ENCODE measurements at regions not wholly inside any gene's neighbourhood (a gene's known extent, or its start where the extent isn't known, plus 50 kb on each side); places are given as distances from the start of the nearest gene placed in this dataset.

DNA sequence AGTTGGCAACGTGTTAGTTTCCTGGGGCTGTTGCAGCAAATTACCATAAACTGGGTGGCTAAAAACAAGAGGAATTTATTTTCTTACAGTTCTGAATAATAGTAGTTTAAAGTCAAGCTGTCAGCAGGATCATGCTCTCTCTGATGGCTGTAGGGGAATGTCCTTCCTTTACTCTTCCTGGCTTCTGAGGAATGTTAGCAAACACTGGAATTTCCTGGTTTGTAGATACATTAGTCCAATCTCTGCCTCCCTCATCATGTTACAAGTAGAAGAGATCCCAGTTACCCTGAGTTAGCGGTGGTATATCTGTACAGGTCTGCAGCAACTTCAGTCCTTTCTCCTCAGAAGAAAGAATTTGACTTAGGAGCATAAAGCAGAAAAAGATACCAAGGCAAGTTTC is 2249.1 kb downstream of the NCAM2 start:
- H3K27me3 ChIP-seq = no peaks in the 10 kb centered on the region
- no peak overlapping the region for H3K27ac ChIP-seq
- no peaks in the 10 kb centered on the region for H3K36me3 ChIP-seq
- H3K9me3 ChIP-seq = peaks cover 3 to 4% of the 10 kb centered on the region in 2 donors
- no peaks in the 10 kb centered on the region for H3K4me1 ChIP-seq
- TF ChIP-seq POLR2AphosphoS5 (IDR thresholded peaks at IDR 0.05) (no peak), POLR2A (IDR thresholded peaks at IDR 0.05) (no peak), EP300 (IDR thresholded peaks at IDR 0.05; ENCODE audit: low read depth) (no peak)
- TF ChIP-seq, protein P1, sequence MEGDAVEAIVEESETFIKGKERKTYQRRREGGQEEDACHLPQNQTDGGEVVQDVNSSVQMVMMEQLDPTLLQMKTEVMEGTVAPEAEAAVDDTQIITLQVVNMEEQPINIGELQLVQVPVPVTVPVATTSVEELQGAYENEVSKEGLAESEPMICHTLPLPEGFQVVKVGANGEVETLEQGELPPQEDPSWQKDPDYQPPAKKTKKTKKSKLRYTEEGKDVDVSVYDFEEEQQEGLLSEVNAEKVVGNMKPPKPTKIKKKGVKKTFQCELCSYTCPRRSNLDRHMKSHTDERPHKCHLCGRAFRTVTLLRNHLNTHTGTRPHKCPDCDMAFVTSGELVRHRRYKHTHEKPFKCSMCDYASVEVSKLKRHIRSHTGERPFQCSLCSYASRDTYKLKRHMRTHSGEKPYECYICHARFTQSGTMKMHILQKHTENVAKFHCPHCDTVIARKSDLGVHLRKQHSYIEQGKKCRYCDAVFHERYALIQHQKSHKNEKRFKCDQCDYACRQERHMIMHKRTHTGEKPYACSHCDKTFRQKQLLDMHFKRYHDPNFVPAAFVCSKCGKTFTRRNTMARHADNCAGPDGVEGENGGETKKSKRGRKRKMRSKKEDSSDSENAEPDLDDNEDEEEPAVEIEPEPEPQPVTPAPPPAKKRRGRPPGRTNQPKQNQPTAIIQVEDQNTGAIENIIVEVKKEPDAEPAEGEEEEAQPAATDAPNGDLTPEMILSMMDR (IDR thresholded peaks at IDR 0.05) = no peak
- intact Hi-C loops (cut with DNase I; ENCODE audit: low total_unique reads) (no loop called here), in situ Hi-C loops (cut with MboI; ENCODE audit: low pct_ligation_motif_present in 1 of 4, low pct_unique_long_range_greater_than_20kb in 1 of 4, low sequenced_read_pairs in 3 of 4) (no loop called here)
- no peak overlapping the region for H3K4me3 ChIP-seq
- WGBS, 2 donors (ENCODE audit: low coverage in 1 of 2) = 23 to 47% methylated on average over 1 to 2 of the region's 2 CpGs
- no peak for DNase-seq

DNA sequence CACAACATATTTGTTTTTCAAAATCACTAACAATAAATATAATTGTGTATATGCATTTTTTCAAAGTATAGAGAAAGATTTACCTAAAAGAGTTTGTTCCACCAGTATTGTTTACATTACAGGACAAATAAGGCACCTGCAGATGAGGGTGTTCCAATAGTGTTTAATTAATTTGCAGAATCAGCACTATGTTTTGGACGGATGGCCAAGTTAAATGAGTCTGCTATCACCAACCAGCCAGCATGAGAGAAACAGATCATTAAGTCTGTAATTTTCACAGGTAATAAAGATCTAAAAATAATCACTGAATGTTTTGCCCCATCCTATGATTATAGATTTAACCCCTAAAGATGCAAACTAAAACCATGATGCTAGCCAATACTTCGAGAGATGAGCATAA is 2247.0 kb downstream of the NCAM2 start:
- no peaks in the 10 kb centered on the region for H3K36me3 ChIP-seq
- intact Hi-C loops (cut with DNase I; ENCODE audit: low total_unique reads) = no loop called here
- no peaks in the 10 kb centered on the region for H3K27me3 ChIP-seq
- peaks cover 3 to 4% of the 10 kb centered on the region in 2 donors for H3K9me3 ChIP-seq
- no peak overlapping the region for H3K4me3 ChIP-seq
- TF ChIP-seq, protein P1 (IDR thresholded peaks at IDR 0.05) = no peak
- TF ChIP-seq POLR2AphosphoS5 (IDR thresholded peaks at IDR 0.05) (no peak), POLR2A (IDR thresholded peaks at IDR 0.05) (no peak), EP300 (IDR thresholded peaks at IDR 0.05; ENCODE audit: low read depth) (no peak)
- no peaks in the 10 kb centered on the region for H3K4me1 ChIP-seq
- 56 to 64% methylated on average over 2 of the region's 2 CpGs for WGBS, 2 donors (ENCODE audit: low coverage in 1 of 2)
- no peak for DNase-seq
- in situ Hi-C loops (cut with MboI; ENCODE audit: low pct_ligation_motif_present in 1 of 4, low pct_unique_long_range_greater_than_20kb in 1 of 4, low sequenced_read_pairs in 3 of 4) = no loop called here
- no peak overlapping the region for H3K27ac ChIP-seq

DNA sequence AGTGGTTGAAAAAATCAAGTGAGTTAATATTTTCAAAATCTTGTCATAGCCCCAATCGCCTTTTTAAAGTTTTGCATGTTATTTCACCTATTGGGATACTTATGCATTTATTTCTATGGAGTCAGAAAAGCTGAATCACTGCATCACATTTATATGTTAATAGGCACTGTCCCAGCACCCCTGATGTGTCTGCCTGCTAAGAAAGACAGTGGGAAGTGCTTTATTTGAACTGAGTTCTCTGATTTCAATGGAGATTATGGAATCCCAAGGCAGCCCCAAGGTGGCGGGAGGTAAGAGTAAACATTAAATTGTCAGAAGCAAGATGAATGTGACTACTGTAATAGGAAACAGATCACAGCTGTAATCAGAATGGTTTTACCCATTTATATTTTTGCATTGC is 2225.7 kb downstream of the NCAM2 start:
- WGBS, 2 donors (ENCODE audit: low coverage in 1 of 2) = 67 to 87% methylated on average over 2 of the region's 2 CpGs
- no peaks in the 10 kb centered on the region for H3K4me1 ChIP-seq
- no peak for DNase-seq
- H3K36me3 ChIP-seq = no peaks in the 10 kb centered on the region
- TF ChIP-seq POLR2AphosphoS5 (IDR thresholded peaks at IDR 0.05) (no peak), EP300 (IDR thresholded peaks at IDR 0.05; ENCODE audit: low read depth) (no peak), POLR2A (IDR thresholded peaks at IDR 0.05) (no peak)
- TF ChIP-seq, protein P1 (IDR thresholded peaks at IDR 0.05) = no peak
- no peaks in the 10 kb centered on the region for H3K9me3 ChIP-seq
- H3K27me3 ChIP-seq = no peaks in the 10 kb centered on the region
- H3K27ac ChIP-seq = no peak overlapping the region
- no peak overlapping the region for H3K4me3 ChIP-seq
- in situ Hi-C loops (cut with MboI; ENCODE audit: low pct_ligation_motif_present in 1 of 4, low pct_unique_long_range_greater_than_20kb in 1 of 4, low sequenced_read_pairs in 3 of 4) (no loop called here), intact Hi-C loops (cut with DNase I; ENCODE audit: low total_unique reads) (no loop called here)

DNA sequence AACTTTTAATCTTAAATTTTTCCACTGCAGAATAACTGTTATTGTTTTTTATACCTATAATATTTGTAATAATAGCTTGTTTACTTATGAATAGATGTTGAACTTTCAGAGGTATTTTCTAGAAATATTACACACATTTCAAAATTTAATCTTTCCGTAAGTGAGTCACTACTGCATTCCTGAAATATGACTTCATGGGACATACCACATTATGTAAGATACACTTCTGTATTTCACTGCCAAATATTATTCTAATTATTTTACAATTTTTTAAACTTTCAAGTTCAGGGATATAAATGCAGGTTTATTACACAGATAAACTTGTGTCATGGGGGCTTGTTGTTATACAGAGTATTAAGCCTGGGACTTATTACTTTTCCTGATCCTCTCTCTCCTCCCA is 2220.5 kb downstream of the NCAM2 start:
- TF ChIP-seq POLR2AphosphoS5 (IDR thresholded peaks at IDR 0.05) (no peak), EP300 (IDR thresholded peaks at IDR 0.05; ENCODE audit: low read depth) (no peak), POLR2A (IDR thresholded peaks at IDR 0.05) (no peak)
- TF ChIP-seq, protein P1 (IDR thresholded peaks at IDR 0.05) = no peak
- H3K4me3 ChIP-seq = no peak overlapping the region
- intact Hi-C loops (cut with DNase I; ENCODE audit: low total_unique reads) = no loop called here
- 85 to 92% methylated on average over 1 of the region's 1 CpG for WGBS, 2 donors (ENCODE audit: low coverage in 1 of 2)
- no peaks in the 10 kb centered on the region for H3K36me3 ChIP-seq
- no peaks in the 10 kb centered on the region for H3K4me1 ChIP-seq
- peaks cover 0 to 3% of the 10 kb centered on the region in 2 donors for H3K9me3 ChIP-seq
- no peak overlapping the region for H3K27ac ChIP-seq
- in situ Hi-C loops (cut with MboI; ENCODE audit: low pct_ligation_motif_present in 1 of 4, low pct_unique_long_range_greater_than_20kb in 1 of 4, low sequenced_read_pairs in 3 of 4) = no loop called here
- no peak for DNase-seq
- H3K27me3 ChIP-seq = no peaks in the 10 kb centered on the region

Measured in transverse colon (tissue), 4 donors.